Suprapubic skin (tissue), 3 donors: ENCODE measurements at regions not wholly inside any gene's neighbourhood (a gene's known extent, or its start where the extent isn't known, plus 50 kb on each side); places are given as distances from the start of the nearest gene placed in this dataset.

Experiments
- POLR2A ChIP-seq, 2 donors: fragments of 450-650 bp; IDR thresholded peaks; one replicate each; pipeline ENCODE4 v1.6.1; 2017; ENCODE audit warnings: antibody characterized with exemption in 2 of 2, mild to moderate bottlenecking in 2 of 2, moderate library complexity in 2 of 2
- TF ChIP-seq, protein P1 (sequence below), 2 donors: fragments of 200-600 bp in 1 of 2; fragments of 450-650 bp in 1 of 2; sonication (generic) in 1 of 2; IDR thresholded peaks; one replicate each; pipeline ENCODE4 v1.5.1; 2016 to 2019; ENCODE audit warnings: antibody characterized with exemption in 2 of 2, mild to moderate bottlenecking in 1 of 2, moderate library complexity in 1 of 2

DNA sequence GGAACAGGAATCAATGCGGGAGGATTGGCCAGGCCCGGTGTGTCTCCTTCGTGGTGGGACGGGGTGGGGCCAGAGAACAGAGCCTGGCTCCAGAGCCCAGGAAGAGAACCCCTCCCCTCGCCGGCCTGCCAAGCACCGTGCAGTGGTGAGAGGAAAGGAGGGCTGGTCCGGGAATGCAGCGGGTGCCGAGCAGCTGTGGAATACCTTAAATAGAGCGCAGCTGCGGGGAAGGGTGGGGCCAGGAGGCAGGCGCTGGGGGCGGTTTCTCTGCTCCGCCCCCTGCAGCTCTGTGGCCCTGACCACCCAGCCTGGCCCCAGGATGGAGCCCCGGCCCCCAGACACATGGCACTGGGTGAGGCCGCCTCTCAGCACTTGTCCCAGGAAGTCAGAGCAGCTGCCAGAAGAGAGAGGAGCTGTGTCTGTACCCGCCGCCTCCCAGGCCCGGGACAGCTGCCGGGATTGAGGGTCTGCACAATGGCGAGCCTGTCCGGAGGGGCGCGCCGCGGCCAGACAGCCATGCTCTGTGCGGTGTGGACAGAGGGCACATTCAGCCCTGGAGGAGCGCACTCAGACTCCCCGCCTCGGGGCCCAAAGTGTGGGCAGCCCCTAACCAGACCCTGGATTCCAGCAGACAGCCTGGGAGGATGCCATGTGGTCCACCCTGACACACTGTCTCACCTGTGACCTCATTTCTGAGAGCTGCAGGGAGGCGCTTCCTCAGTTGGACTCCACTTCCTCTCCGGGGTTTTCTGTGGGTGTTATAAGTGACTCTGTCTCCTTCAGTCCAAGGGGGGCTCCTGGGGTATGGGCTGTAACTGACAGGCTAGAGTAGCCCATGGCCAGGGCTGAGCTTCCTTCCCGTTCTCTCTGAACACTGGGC, 268.8 kb downstream of the SEC14L1 start:
- TF ChIP-seq, protein P1, sequence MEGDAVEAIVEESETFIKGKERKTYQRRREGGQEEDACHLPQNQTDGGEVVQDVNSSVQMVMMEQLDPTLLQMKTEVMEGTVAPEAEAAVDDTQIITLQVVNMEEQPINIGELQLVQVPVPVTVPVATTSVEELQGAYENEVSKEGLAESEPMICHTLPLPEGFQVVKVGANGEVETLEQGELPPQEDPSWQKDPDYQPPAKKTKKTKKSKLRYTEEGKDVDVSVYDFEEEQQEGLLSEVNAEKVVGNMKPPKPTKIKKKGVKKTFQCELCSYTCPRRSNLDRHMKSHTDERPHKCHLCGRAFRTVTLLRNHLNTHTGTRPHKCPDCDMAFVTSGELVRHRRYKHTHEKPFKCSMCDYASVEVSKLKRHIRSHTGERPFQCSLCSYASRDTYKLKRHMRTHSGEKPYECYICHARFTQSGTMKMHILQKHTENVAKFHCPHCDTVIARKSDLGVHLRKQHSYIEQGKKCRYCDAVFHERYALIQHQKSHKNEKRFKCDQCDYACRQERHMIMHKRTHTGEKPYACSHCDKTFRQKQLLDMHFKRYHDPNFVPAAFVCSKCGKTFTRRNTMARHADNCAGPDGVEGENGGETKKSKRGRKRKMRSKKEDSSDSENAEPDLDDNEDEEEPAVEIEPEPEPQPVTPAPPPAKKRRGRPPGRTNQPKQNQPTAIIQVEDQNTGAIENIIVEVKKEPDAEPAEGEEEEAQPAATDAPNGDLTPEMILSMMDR (IDR thresholded peaks at IDR 0.05), result no peak
- no peak for TF ChIP-seq POLR2A (IDR thresholded peaks at IDR 0.05)
